Urothelium cell line (cell line): ENCODE measurements at regions not wholly inside any gene's neighbourhood (a gene's known extent, or its start where the extent isn't known, plus 50 kb on each side); places are given as distances from the start of the nearest gene placed in this dataset.
"Not testable (repeated sequence)": the region's sequence is repeated elsewhere in the genome, so short reads cannot be mapped to it uniquely, and the experiment has no call there.

Experiments
- DNase-seq: peaks from one replicate; pipeline ENCODE4 v3.0.0; 2011; ENCODE audit warnings: low spot score, mixed read lengths
- FAIRE-seq: peaks from 2 replicates; lab custom pipeline; 2011; peaks lifted over from hg19 to GRCh38; lab: Jason Lieb, UNC

- FAIRE-seq (no peak), DNase-seq (no peak)
Measured at GRCh38 chrX:39425124-39425806, 624.0 kb downstream of the MID1IP1 start.

DNA sequence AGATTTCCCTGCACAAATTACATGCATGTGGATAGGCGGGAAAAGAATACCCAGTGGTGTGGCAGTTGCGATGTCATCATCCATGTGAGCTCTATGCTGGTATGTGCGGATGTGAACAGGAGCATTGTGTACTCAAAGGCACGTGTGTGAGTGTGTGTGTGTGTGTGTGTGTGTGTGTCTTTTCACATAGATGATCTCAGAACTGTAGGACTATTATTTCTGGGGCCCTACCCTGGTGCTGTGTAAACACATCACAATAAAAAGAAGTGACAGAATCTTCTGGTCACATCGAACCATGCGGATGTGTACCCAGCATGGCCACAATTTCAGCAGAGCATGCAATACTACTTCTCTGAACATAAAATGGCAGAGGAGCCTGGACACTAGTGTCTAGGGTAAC, 624.8 kb downstream of the MID1IP1 start:
- no peak for FAIRE-seq

DNA sequence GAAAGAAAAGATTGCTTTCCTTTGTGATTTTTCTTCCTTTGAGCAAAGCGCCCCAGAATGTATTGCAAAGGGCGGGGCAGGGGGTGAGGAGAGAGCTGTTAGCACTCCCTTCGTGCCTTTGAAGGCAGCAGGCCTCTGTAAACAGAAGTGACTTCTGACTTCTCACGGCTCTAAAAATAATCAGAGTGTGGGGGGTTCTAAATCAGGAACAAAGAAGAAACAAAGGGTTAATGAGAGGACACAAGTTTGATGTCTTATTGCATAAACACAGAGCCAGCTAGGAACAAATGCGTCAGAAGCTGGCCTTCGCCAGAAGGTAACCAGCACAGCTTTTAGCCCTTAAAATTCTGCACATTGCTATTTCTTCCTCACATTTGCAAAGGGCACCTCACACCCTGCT, 626.2 kb downstream of the MID1IP1 start:
- no peak for DNase-seq
- no peak for FAIRE-seq

More for the DNA sequence above, 624.8 kb downstream of the MID1IP1 start:
- no peak for DNase-seq

- FAIRE-seq (no peak), DNase-seq (no peak)
Measured at GRCh38 chrX:39427906-39428305, 626.6 kb downstream of the MID1IP1 start.

DNA sequence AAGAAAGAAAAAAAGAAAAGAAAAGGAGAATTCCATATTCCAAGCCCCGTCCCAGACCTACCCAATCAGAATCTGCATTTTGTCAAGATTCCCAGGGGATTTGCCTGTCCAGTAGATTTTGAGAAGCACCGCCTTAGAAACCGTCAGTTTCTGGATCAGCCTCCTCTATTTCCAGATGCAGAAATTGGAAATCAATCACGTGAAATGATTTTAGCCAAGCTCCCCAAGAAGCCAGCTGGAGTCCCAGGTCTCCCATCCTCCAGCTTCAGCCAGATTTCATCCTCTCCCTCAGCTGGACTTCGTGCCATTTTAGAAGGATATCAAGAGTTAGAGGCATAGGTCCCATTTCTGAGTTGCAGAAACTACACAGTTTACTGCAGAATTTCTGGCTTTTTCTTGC, 629.3 kb downstream of the MID1IP1 start:
- no peak for DNase-seq
- no peak for FAIRE-seq

GRCh38 chrX:39431893-39432292, 630.6 kb downstream of the MID1IP1 start:
- FAIRE-seq (no peak), DNase-seq (no peak)

GRCh38 chrX:39434671-39435070, 633.4 kb downstream of the MID1IP1 start:
- not testable (repeated sequence) for FAIRE-seq, DNase-seq

- FAIRE-seq, DNase-seq: not testable (repeated sequence)
Measured at GRCh38 chrX:39436538-39436937, 635.3 kb downstream of the MID1IP1 start.

DNA sequence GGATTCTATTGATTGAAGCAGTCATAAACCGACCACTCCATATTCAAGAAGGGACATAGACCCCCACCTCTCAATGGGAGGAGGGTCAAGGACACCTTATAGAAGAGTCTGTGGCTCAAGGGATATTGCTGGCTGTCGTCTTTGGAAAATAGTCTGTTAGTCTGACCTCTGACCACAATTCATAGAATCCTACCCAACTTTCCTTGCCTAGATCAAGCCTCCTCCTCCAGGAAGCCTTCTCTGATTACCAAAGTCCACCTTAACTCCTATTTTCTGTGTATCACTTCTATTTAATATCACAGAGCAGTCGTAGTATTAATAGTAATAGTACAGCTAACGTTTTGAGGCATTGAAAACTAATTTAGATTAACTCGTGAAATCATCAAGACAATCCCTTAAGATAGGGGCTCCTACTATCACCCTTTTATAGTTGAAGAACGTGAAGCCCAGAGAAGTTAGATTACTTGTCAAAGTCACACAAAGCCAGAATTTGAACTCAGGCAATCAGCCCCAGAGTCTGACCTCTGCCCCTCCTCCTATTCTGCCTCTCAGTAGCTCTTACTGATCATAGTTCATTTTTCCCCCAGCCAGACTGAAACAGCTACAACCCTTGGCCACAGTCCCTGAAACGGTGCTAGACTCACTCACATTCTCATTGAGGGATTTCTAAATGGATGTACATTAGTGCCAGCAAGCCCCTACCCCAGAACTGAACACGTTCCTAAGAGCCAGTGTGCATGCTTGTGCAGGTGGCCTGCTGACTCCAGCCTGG, 636.6 kb downstream of the MID1IP1 start:
- no peak for DNase-seq
- FAIRE-seq, result no peak

- no peak for FAIRE-seq
- no peak for DNase-seq
Measured at GRCh38 chrX:39438603-39439602, 637.6 kb downstream of the MID1IP1 start.

- no peak for FAIRE-seq
- no peak for DNase-seq
Measured at GRCh38 chrX:39439906-39440798, 638.9 kb downstream of the MID1IP1 start.

DNA sequence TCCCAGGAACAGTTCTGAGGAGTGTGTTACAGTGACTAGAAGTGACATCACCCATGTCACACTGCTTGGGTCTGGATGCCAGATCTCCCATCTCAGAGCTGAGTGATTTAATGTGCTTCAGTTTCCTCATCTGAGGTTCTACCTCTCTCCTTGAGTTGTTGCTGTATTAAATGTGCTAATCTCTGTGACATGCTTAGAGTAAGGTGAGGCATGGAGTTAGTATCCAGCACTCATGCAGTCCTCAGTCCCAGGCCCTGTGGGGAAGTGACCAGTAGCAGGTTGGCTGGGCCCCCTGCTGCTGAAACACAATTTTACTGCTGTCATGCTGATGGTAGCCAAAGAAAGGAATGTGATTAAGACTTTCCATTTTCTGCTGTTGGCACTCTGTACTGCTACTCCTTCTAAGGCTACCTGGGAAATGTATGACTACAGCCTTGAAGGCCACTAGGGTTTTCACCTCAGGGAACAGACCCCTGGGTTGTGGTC, 639.6 kb downstream of the MID1IP1 start:
- FAIRE-seq (no peak), DNase-seq (no peak)

GRCh38 chrX:39442332-39442731, 641.1 kb downstream of the MID1IP1 start:
- DNase-seq (no peak), FAIRE-seq (no peak)

DNA sequence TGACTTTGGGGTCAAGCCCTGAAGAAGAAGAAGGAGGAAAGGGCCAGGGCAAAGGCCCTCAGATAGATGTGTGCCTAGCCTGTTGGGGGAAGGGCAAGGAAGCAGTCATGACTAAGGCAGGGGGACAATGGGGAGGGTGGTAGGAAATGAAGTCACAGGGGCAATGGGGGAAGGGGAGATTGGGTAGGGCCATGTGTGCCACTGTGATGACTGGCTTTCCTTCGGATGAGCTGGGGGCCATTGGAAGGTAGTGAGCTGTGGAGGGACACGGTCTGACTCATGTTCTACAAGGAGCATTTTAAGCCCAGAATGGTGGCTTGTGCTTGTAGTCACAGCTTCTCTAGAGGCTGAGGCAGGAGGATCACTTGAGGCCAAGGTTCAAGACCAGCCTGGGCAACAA, 642.0 kb downstream of the MID1IP1 start:
- no peak for DNase-seq
- no peak for FAIRE-seq

GRCh38 chrX:39445336-39445735, 644.1 kb downstream of the MID1IP1 start:
- FAIRE-seq (no peak), DNase-seq (no peak)

DNA sequence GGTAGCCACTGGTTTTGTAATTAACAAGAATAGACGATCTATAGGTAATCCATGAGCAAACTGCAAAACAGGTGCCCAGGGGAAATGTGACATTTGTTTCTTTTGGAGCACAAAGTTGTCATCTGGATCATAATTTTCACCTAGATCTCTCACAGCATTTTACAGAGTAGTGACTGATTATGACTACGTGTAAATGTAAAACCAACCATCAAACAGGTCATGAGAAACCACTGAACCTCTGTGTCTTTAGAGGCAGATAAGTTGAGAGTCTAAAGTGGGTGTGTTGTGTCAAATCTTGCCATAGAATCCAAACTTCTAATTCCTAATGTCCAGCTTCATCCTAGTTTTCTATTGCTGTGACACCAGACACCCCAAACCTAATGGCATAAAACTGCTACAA, 648.1 kb downstream of the MID1IP1 start:
- no peak for FAIRE-seq
- no peak for DNase-seq

- no peak for FAIRE-seq
Measured at GRCh38 chrX:39450234-39450977, 647.4 kb downstream of the BCOR start.

DNA sequence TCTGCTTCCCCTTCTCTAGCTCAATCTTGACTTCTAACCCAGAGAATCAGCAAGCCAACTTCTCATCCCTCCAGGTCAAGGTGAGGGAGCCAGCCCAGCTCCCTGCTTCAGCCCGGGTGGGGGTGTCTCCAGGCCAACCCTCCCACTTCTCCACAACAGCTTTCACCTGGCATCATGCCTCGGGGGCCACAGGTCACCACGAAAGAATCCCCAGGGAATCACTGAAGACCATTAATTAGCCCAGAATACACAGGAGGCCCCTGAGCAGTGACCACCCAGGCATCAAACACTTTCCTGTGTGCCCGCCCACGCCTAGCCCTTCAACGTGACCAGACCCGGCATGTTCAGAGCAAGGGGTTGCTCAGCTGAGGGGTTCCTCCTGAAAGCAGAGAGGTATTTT, 646.7 kb downstream of the BCOR start:
- FAIRE-seq (no peak), DNase-seq (no peak)

More at GRCh38 chrX:39450234-39450977, 647.4 kb downstream of the BCOR start:
- no peak for DNase-seq

DNA sequence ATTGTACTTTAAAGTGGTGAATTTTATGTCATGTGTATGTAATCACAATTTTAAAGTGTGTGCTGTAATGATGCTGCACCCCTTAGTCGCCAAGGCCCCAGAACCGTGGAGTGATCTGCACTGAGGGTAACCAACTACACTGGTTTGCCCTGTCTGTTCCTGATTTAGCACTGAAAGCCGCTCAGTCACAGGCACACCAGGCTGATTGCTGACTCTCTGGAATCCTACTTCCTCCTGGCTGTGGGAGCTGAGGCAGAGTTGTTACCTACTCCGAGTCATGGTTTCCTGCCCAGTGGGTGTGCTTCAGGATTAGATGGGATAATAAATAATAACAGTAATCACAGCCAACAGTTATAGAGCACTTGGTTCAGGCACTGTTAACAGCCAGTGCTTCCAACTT, 645.4 kb downstream of the BCOR start:
- DNase-seq (no peak), FAIRE-seq (no peak)
